NCI-H146 treated with DMSO at 0.1 percent for 48 hours (cell line): ENCODE measurements at regions not wholly inside any gene's neighbourhood (a gene's known extent, or its start where the extent isn't known, plus 50 kb on each side); places are given as distances from the start of the nearest gene placed in this dataset.

Experiments used
- DNase-seq: peaks from one replicate; lab custom pipeline; 2025; ENCODE audit not compliant: unreplicated experiment; lab: John Stamatoyannopoulos, UW

GRCh38 chr21:24046829-24047443, 1560.3 kb downstream of the MRPL39 start:
- DNase-seq: no peak

GRCh38 chr21:24045775-24046215, 1561.5 kb downstream of the MRPL39 start:
- no peak for DNase-seq

GRCh38 chr21:24045373-24045772, 1561.9 kb downstream of the MRPL39 start:
- DNase-seq: no peak

GRCh38 chr21:24042687-24043086, 1564.6 kb downstream of the MRPL39 start:
- no peak for DNase-seq

- DNase-seq: no peak
Observed at GRCh38 chr21:24032709-24033232, 1574.5 kb downstream of the MRPL39 start.

GRCh38 chr21:24027396-24027795, 1579.9 kb downstream of the MRPL39 start:
- no peak for DNase-seq

- DNase-seq: no peak
Observed at GRCh38 chr21:24025101-24025500, 1582.2 kb downstream of the MRPL39 start.

GRCh38 chr21:24023936-24024335, 1583.3 kb downstream of the MRPL39 start:
- DNase-seq: peak; percentile 73

- DNase-seq: peak; percentile 45
Observed at GRCh38 chr21:24023402-24023801, 1583.9 kb downstream of the MRPL39 start.

GRCh38 chr21:24014381-24014780, 1592.9 kb downstream of the MRPL39 start:
- DNase-seq: no peak

GRCh38 chr21:24011087-24011486, 1596.2 kb downstream of the MRPL39 start:
- no peak for DNase-seq

- peak; percentile 22 for DNase-seq
Observed at GRCh38 chr21:24007592-24007991, 1599.7 kb downstream of the MRPL39 start.

GRCh38 chr21:23986987-23987386, 1620.3 kb downstream of the MRPL39 start:
- DNase-seq: no peak

GRCh38 chr21:23986214-23986613, 1621.1 kb downstream of the MRPL39 start:
- no peak for DNase-seq

- no peak for DNase-seq
Observed at GRCh38 chr21:23982546-23982945, 1624.7 kb downstream of the MRPL39 start.

GRCh38 chr21:23977971-23978370, 1629.3 kb downstream of the MRPL39 start:
- DNase-seq: no peak

- DNase-seq: peak; percentile 72
Observed at GRCh38 chr21:23968722-23969647, 1638.3 kb downstream of the MRPL39 start.

- DNase-seq: no peak
Observed at GRCh38 chr21:23968008-23968407, 1639.3 kb downstream of the MRPL39 start.

GRCh38 chr21:23963454-23963853, 1643.8 kb downstream of the MRPL39 start:
- peak; percentile 55 for DNase-seq

- DNase-seq: peak; percentile 54
Observed at GRCh38 chr21:23960769-23961168, 1646.5 kb downstream of the MRPL39 start.

GRCh38 chr21:23955135-23955843, 1652.0 kb downstream of the MRPL39 start:
- no peak for DNase-seq
